GM12878 (cell line): ENCODE measurements at regions not wholly inside any gene's neighbourhood (a gene's known extent, or its start where the extent isn't known, plus 50 kb on each side); places are given as distances from the start of the nearest gene placed in this dataset.

Experiments
- ATAC-seq: fragments of 200-7000 bp; cut with Tn5 transposase; 3 replicates; pipeline ENCODE4 v1.9.1; 2020; ENCODE audit warnings: mild to moderate bottlenecking, moderate library complexity
- BruUV-seq: library from RNA; stranded (reverse); fragments of 400-500 nt; replicated peaks from 2 replicates; lab custom pipeline; 2021; lab: Mats Ljungman, UMichigan
- CTCF ChIA-PET: fragments of 300-600 bp; sonication (Branson Sonifier 250); formaldehyde crosslinking; extraction: SDS; loops from one replicate; lab custom pipeline; 2021; ENCODE audit warnings: inconsistent platforms; lab: Yijun Ruan, JAX
- POLR2A ChIA-PET: fragments of 350-600 bp; formaldehyde crosslinking; extraction: SDS; loops from one replicate; lab custom pipeline; 2021; ENCODE audit warnings: inconsistent platforms; lab: Charles Lee
- RAD21 ChIA-PET: fragments of 300-600 bp; sonication (Branson Sonifier 250); formaldehyde crosslinking; loops from one replicate; lab custom pipeline; 2023; ENCODE audit warnings: antibody characterized with exemption; ENCODE audit not compliant: unreplicated experiment; lab: Charles Lee
- SMC1A ChIA-PET: fragments of 300-600 bp; sonication (Branson Sonifier 250); formaldehyde crosslinking; loops from one replicate; lab custom pipeline; 2023; ENCODE audit not compliant: unreplicated experiment, uncharacterized antibody; lab: Charles Lee
- DNase-seq: peaks from one replicate; pipeline ENCODE4 v3.0.0-alpha.2; 2011; ENCODE audit warnings: low read depth, low spot score
- FAIRE-seq: peaks from 3 replicates; lab custom pipeline; 2011; peaks lifted over from hg19 to GRCh38; lab: Jason Lieb, UNC
- H2AFZ ChIP-seq: 2 replicates; pipeline ENCODE4 v1.6.0; 2011; ENCODE audit warnings: low read depth, low read length, control low read depth; ENCODE audit not compliant: control insufficient read depth
- H3K27ac ChIP-seq: 2 replicates; pipeline ENCODE4 v1.5.1; 2011; ENCODE audit warnings: control low read depth; ENCODE audit not compliant: control insufficient read depth, insufficient read depth
- H3K27me3 ChIP-seq, 2 experiments: replicated peaks in 1 of 2; 2 replicates each; pipeline versions ENCODE4 v1.6.0 to v1.6.1; 2011; ENCODE audit warnings: low read length in 1 of 2; ENCODE audit not compliant: control insufficient read depth in 2 of 2, insufficient read depth in 2 of 2
- H3K36me3 ChIP-seq, 2 experiments: 2 replicates each; pipeline ENCODE4 v1.5.1; 2011; ENCODE audit warnings: low read length in 1 of 2; ENCODE audit not compliant: control insufficient read depth in 2 of 2, insufficient read depth in 2 of 2
- H3K4me1 ChIP-seq: 2 replicates; pipeline ENCODE4 v1.6.1; 2011; ENCODE audit warnings: mild to moderate bottlenecking, low read length, moderate library complexity, mixed read lengths; ENCODE audit not compliant: control insufficient read depth, insufficient read depth
- H3K4me2 ChIP-seq: 2 replicates; pipeline ENCODE4 v1.6.0; 2011; ENCODE audit warnings: control low read depth; ENCODE audit not compliant: control insufficient read depth, insufficient read depth
- H3K4me3 ChIP-seq: fragments of 200-600 bp; sonication (generic); 2 replicates; pipeline ENCODE4 v1.5.1; 2016
- H3K79me2 ChIP-seq: 2 replicates; pipeline ENCODE4 v1.6.0; 2011; ENCODE audit warnings: low read length; ENCODE audit not compliant: control insufficient read depth, insufficient read depth
- H3K9ac ChIP-seq: 2 replicates; pipeline ENCODE4 v1.8.0; 2011; ENCODE audit warnings: low read length, control low read depth, mixed read lengths; ENCODE audit not compliant: control insufficient read depth, insufficient read depth
- H3K9me3 ChIP-seq: replicated peaks from 3 replicates; pipeline ENCODE4 v1.5.1; 2011; ENCODE audit warnings: mild to moderate bottlenecking, low read length; ENCODE audit not compliant: control insufficient read depth, insufficient read depth
- H4K20me1 ChIP-seq: 2 replicates; pipeline ENCODE4 v1.6.0; 2011; ENCODE audit not compliant: control insufficient read depth, insufficient read depth
- BCLAF1 ChIP-seq: fragments of 450-650 bp; IDR thresholded peaks from 2 replicates; pipeline ENCODE4 v1.6.1; 2017; ENCODE audit warnings: antibody characterized with exemption, mild to moderate bottlenecking, moderate library complexity
- CREM ChIP-seq: IDR thresholded peaks from 2 replicates; pipeline ENCODE4 v1.6.1; 2014; ENCODE audit warnings: antibody characterized with exemption, low read depth
- FOS ChIP-seq: IDR thresholded peaks from 3 replicates; pipeline ENCODE4 v1.6.1; 2011; ENCODE audit warnings: borderline replicate concordance; ENCODE audit not compliant: insufficient read length; ENCODE audit errors: extremely low read depth
- IRF4 ChIP-seq: IDR thresholded peaks from 2 replicates; pipeline ENCODE4 v1.6.1; 2011; ENCODE audit warnings: low read depth, low read length
- MEF2A ChIP-seq: IDR thresholded peaks from 2 replicates; pipeline ENCODE4 v1.6.1; 2011; ENCODE audit warnings: low read depth, mild to moderate bottlenecking, low read length, moderate library complexity; ENCODE audit not compliant: insufficient read depth
- NFIC ChIP-seq: IDR thresholded peaks from 2 replicates; pipeline ENCODE4 v1.6.1; 2012; ENCODE audit warnings: low read depth, mild to moderate bottlenecking, inconsistent platforms, low read length, moderate library complexity
- POU2F2 ChIP-seq: IDR thresholded peaks from 3 replicates; pipeline ENCODE4 v1.6.1; 2011; ENCODE audit warnings: low read depth, mild to moderate bottlenecking, low read length, borderline replicate concordance
- REST ChIP-seq: IDR thresholded peaks from 2 replicates; pipeline ENCODE4 v1.6.1; 2012; ENCODE audit warnings: mild to moderate bottlenecking, low read depth, low read length
- SMC3 ChIP-seq: IDR thresholded peaks from 2 replicates; pipeline ENCODE4 v1.6.1; 2011; ENCODE audit warnings: low read length, improper control_type of control experiment, borderline replicate concordance
- ZBED1 ChIP-seq: IDR thresholded peaks from 2 replicates; pipeline ENCODE4 v1.6.1; 2016; ENCODE audit warnings: borderline replicate concordance
- ZBTB11 ChIP-seq: fragments of 450-650 bp; formaldehyde crosslinking; IDR thresholded peaks from 2 replicates; pipeline ENCODE4 v1.5.0; 2022; ENCODE audit warnings: mild to moderate bottlenecking, missing genetic modification characterization
- WGBS: methylation state at CpG from one replicate; pipeline ENCODE4 v1.1.6; 2016; ENCODE audit warnings: low lambda C conversion rate; ENCODE audit not compliant: insufficient replicate concordance, insufficient coverage; ENCODE audit errors: missing lambda C conversion rate; 5-methylcytosine and 5-hydroxymethylcytosine counted together
- in situ Hi-C: fragments of 300-500 bp; cut with MboI; formaldehyde crosslinking; loops from 9 replicates; pipeline ENCODE4 v1.14.3; 2018; ENCODE audit warnings: mixed read lengths
- intact Hi-C: fragments of 100-400 bp; cut with micrococcal nuclease; formaldehyde crosslinking; loops from one replicate; pipeline ENCODE4 v1.14.2; 2022; ENCODE audit not compliant: unreplicated experiment

- Histone ChIP-seq H3K4me1 (peaks cover 21% of the 10 kb centered on the region; the same call in 1 of the 2 replicates), H3K9ac (no peak overlapping the region)
- in situ Hi-C loops, result loop anchor here (10.0 kb wide), 2 partner anchors 452 to 1052 kb away; no protein-coding TSS in a partner anchor
- TF ChIP-seq ZBTB11, result no peak
- no peak for TF ChIP-seq FOS
- peak; percentile 70 for TF ChIP-seq IRF4
- TF ChIP-seq BCLAF1, result no peak
- TF ChIP-seq NFIC, result peak; percentile 89
- peak; percentile 64; the same call in 1 of the 2 replicates for TF ChIP-seq MEF2A
- TF ChIP-seq CREM, result peak; percentile 35; the same call in 1 of the 2 replicates
- peak; percentile 98 for TF ChIP-seq POU2F2
- no peak for TF ChIP-seq REST
- no peak for TF ChIP-seq SMC3
- TF ChIP-seq ZBED1, result no peak
These were observed 297.9 kb downstream of the UTRN start for GRCh38 chr6:144582939-144583613.

More at GRCh38 chr6:144582939-144583613, 297.9 kb downstream of the UTRN start:
- ChIA-PET SMC1A (interaction anchor here (0.6 to 4.3 kb wide), 9 partner anchors 13 to 444 kb away, joined by 3 to 51 read pairs (median 3); no protein-coding TSS in a partner anchor), CTCF (interaction anchor here (0.6 to 8.1 kb wide), 25 partner anchors 9 to 1789 kb away, joined by 3 to 93 read pairs (median 4); no protein-coding TSS in a partner anchor), RAD21 (interaction anchor here (0.8 to 8.0 kb wide), 7 partner anchors 66 to 633 kb away, joined by 3 to 61 read pairs (median 3); no protein-coding TSS in a partner anchor), POLR2A (no interaction called here)
- peak; percentile 87 for FAIRE-seq
- DNase-seq, result peak; percentile 83
- no peaks in the 10 kb centered on the region for H3K79me2 ChIP-seq
- H3K27ac ChIP-seq, result no peak overlapping the region
- no TSS peak for BruUV-seq
- ATAC-seq, result peak; percentile 90
- H2AFZ ChIP-seq, result no peak overlapping the region
- WGBS, result 1% methylated on average over 16 of the region's 16 CpGs
- intact Hi-C loops, result loop anchor here (2.0 to 10.0 kb wide), 4 partner anchors 142 to 1122 kb away; no protein-coding TSS in a partner anchor
- peaks cover 0 to 2% of the 10 kb centered on the region in 2 experiments; a peak in 1 of 4 replicates for H3K36me3 ChIP-seq
- H3K9me3 ChIP-seq, result no peaks in the 10 kb centered on the region
- no peaks in the 10 kb centered on the region for H3K27me3 ChIP-seq
- peaks cover 10% of the 10 kb centered on the region; the same call in 1 of the 2 replicates for H4K20me1 ChIP-seq
- H3K4me2 ChIP-seq, result peak overlapping the region; percentile 32
- peak overlapping the region; percentile 16; the same call in 1 of the 2 replicates for H3K4me3 ChIP-seq
